Prostate gland (tissue), 2 donors: ENCODE measurements at regions not wholly inside any gene's neighbourhood (a gene's known extent, or its start where the extent isn't known, plus 50 kb on each side); places are given as distances from the start of the nearest gene placed in this dataset.

Experiments used
- DNase-seq: peaks from one replicate; pipeline ENCODE4 v3.0.0-alpha.2; 2019; ENCODE audit warnings: low spot score
- H3K27ac ChIP-seq, 2 donors: fragments of 200-600 bp; sonication (generic); 2 replicates each; pipeline ENCODE4 v1.5.1; 2017 to 2019
- H3K27me3 ChIP-seq: fragments of 200-600 bp; sonication (generic); replicated peaks from 2 replicates; pipeline ENCODE4 v1.5.1; 2019; ENCODE audit not compliant: insufficient read depth
- H3K36me3 ChIP-seq, 2 donors: fragments of 200-600 bp; sonication (generic); 1 replicate in 1 of 2; 2 replicates in 1 of 2; pipeline versions ENCODE4 v1.5.1 to v1.8.1; 2017 to 2019
- H3K4me1 ChIP-seq: fragments of 200-600 bp; sonication (generic); replicated peaks from 2 replicates; pipeline ENCODE4 v1.5.1; 2019
- H3K4me3 ChIP-seq, 2 donors: fragments of 200-600 bp; sonication (generic); 2 replicates each; pipeline ENCODE4 v1.5.1; 2017 to 2019
- H3K9me3 ChIP-seq: fragments of 200-600 bp; sonication (generic); 2 replicates; pipeline ENCODE4 v1.5.1; 2017
- POLR2A ChIP-seq: fragments of 450-650 bp; IDR thresholded peaks from one replicate; pipeline ENCODE4 v1.6.1; 2016; ENCODE audit warnings: antibody characterized with exemption, mild to moderate bottlenecking
- POLR2AphosphoS5 ChIP-seq: sonication (generic); formaldehyde crosslinking; IDR thresholded peaks from one replicate; pipeline ENCODE4 v1.6.1; 2017; ENCODE audit warnings: antibody characterized with exemption
- WGBS: methylation state at CpG from one replicate; pipeline ENCODE4 v1.1.5; 2018; 5-methylcytosine and 5-hydroxymethylcytosine counted together
- intact Hi-C: fragments of 100-400 bp; cut with DNase I; formaldehyde crosslinking; loops from one replicate; pipeline ENCODE4 v1.14.2; 2022
- TF ChIP-seq, protein P1 (sequence below), 4 experiments: fragments of 200-600 bp in 2 of 4; fragments of 450-650 bp in 2 of 4; sonication (generic) in 2 of 4; IDR thresholded peaks; 1 replicate in 3 of 4; 2 replicates in 1 of 4; pipeline ENCODE4 v1.5.1; 2016 to 2019; ENCODE audit warnings: antibody characterized with exemption in 4 of 4, mild to moderate bottlenecking in 2 of 4, moderate library complexity in 2 of 4

GRCh38 chr6:40708049-40708448 lies 120.9 kb upstream of the LRFN2 start:
- H3K36me3 ChIP-seq: no peaks in the 10 kb centered on the region
- WGBS: 58% methylated on average over 4 of the region's 4 CpGs
- no peaks in the 10 kb centered on the region for H3K9me3 ChIP-seq
- no peak for DNase-seq
- no peak for TF ChIP-seq POLR2AphosphoS5
- TF ChIP-seq, protein P1, sequence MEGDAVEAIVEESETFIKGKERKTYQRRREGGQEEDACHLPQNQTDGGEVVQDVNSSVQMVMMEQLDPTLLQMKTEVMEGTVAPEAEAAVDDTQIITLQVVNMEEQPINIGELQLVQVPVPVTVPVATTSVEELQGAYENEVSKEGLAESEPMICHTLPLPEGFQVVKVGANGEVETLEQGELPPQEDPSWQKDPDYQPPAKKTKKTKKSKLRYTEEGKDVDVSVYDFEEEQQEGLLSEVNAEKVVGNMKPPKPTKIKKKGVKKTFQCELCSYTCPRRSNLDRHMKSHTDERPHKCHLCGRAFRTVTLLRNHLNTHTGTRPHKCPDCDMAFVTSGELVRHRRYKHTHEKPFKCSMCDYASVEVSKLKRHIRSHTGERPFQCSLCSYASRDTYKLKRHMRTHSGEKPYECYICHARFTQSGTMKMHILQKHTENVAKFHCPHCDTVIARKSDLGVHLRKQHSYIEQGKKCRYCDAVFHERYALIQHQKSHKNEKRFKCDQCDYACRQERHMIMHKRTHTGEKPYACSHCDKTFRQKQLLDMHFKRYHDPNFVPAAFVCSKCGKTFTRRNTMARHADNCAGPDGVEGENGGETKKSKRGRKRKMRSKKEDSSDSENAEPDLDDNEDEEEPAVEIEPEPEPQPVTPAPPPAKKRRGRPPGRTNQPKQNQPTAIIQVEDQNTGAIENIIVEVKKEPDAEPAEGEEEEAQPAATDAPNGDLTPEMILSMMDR (IDR thresholded peaks at IDR 0.05): no peak
- TF ChIP-seq POLR2A: no peak
- no peaks in the 10 kb centered on the region for H3K4me1 ChIP-seq
- no peak overlapping the region for H3K4me3 ChIP-seq
- peaks cover 4% of the 10 kb centered on the region for H3K27me3 ChIP-seq
- intact Hi-C loops: no loop called here
- H3K27ac ChIP-seq: no peak overlapping the region

- Histone ChIP-seq H3K9me3 (no peaks in the 10 kb centered on the region), H3K27ac (no peak overlapping the region), H3K27me3 (peaks cover 4% of the 10 kb centered on the region), H3K36me3 (no peaks in the 10 kb centered on the region), H3K4me3 (no peak overlapping the region), H3K4me1 (no peaks in the 10 kb centered on the region)
- no peak for DNase-seq
- TF ChIP-seq POLR2AphosphoS5: no peak
- no peak for TF ChIP-seq POLR2A
- TF ChIP-seq, protein P1 (IDR thresholded peaks at IDR 0.05): no peak
- 14% methylated on average over 1 of the region's 1 CpG for WGBS
- intact Hi-C loops: no loop called here
Measured at GRCh38 chr6:40706178-40706577, 119.0 kb upstream of the LRFN2 start.

DNA sequence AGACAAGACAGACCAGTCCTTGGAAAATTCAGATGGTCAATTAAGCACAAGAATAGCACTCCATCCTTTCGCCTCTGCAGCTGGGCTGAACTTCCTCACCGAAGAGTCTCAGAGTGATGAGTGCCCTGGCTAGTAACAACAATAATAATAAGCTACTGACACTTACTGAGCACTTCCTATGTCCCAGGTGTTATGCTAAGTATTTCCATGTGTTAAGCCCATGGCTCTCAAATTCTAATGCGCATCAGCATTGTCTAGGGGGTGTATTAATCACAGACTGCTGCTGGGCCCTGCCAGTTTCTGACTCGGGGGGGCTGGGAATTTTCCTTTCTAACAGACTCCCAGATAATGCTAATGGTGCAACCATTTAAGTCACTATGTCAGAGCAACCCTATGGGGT lies 118.2 kb upstream of the LRFN2 start:
- H3K36me3 ChIP-seq: no peaks in the 10 kb centered on the region
- TF ChIP-seq, protein P1 (IDR thresholded peaks at IDR 0.05): no peak
- no peak for TF ChIP-seq POLR2AphosphoS5
- no peak for TF ChIP-seq POLR2A
- intact Hi-C loops: no loop called here
- H3K4me1 ChIP-seq: no peaks in the 10 kb centered on the region
- H3K9me3 ChIP-seq: no peaks in the 10 kb centered on the region
- WGBS: 82% methylated on average over 4 of the region's 4 CpGs
- DNase-seq: no peak
- peaks cover 4% of the 10 kb centered on the region for H3K27me3 ChIP-seq
- no peak overlapping the region for H3K27ac ChIP-seq
- no peak overlapping the region for H3K4me3 ChIP-seq

DNA sequence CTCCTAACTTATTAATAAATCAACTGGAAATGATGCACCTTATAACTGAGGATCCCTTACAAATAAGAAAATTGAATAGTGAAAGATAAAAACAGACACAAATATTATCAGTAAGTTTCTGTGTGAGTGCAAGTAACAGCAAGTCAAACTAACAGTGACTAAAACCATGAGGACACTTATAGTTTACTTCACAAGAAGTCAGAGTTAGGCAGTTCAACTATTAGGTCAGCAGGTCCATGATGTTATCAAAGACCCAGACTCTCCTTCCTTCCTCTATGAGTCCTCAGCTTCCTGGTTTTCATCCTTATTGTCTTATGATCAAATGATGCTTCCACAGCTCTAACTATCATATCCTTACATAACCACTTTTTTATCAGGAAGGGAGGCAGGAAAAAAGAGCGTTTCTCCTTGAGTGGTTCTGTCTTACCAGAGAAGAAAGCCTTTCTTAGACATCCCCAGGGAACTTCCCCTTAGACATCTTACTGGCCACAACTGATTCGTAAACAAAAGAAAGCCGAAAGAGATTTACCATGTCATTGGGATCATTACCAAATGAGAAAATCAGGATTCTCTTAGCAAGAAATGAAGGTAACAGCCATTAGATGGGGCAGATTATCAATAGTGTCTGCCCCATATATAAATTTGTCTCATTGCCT lies 114.3 kb upstream of the LRFN2 start:
- intact Hi-C loops: no loop called here
- Histone ChIP-seq H3K27me3 (peaks cover 4% of the 10 kb centered on the region), H3K9me3 (no peaks in the 10 kb centered on the region), H3K4me1 (no peaks in the 10 kb centered on the region), H3K27ac (no peak overlapping the region), H3K4me3 (no peak overlapping the region), H3K36me3 (no peaks in the 10 kb centered on the region)
- TF ChIP-seq POLR2AphosphoS5 (no peak), POLR2A (no peak)
- TF ChIP-seq, protein P1 (IDR thresholded peaks at IDR 0.05): no peak
- no peak for DNase-seq
- WGBS: 81% methylated on average over 3 of the region's 3 CpGs

DNA sequence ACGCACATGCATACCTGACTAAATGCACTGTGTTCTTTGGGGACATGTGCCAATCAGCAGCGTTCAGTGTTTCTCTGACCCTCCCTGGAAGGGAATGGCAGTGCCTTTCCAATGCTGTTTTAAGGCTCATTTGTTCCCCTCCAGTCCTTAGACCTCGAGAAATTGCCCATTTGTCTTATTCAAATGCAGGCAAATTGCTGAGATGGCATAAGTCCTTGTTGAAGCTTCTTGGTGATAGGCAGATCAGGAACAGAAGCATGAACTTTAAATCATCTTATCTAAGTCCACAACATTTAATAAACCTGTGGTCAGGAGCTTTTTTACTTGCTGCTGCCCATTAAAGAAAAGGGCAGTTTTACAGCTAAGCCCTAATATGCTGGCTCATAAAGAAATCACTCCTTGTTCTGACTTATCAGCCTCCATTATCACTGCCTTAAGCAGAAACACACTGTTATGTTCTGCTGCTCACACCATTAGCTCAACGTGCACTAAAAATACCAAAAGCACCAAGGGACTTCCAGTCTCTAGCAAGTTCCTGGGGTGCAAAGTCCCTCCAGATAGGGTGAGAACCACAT lies 112.9 kb upstream of the LRFN2 start:
- H3K27me3 ChIP-seq: peaks cover 4% of the 10 kb centered on the region
- intact Hi-C loops: no loop called here
- no peak for TF ChIP-seq POLR2A
- TF ChIP-seq, protein P1 (IDR thresholded peaks at IDR 0.05): no peak
- no peak for TF ChIP-seq POLR2AphosphoS5
- no peaks in the 10 kb centered on the region for H3K4me1 ChIP-seq
- 37% methylated on average over 4 of the region's 4 CpGs for WGBS
- H3K4me3 ChIP-seq: no peak overlapping the region
- no peak for DNase-seq
- H3K9me3 ChIP-seq: no peaks in the 10 kb centered on the region
- H3K36me3 ChIP-seq: no peaks in the 10 kb centered on the region
- no peak overlapping the region for H3K27ac ChIP-seq
